ENCODE measurements at regions not wholly inside any gene's neighbourhood (a gene's known extent, or its start where the extent isn't known, plus 50 kb on each side); places are given as distances from the start of the nearest gene placed in this dataset.

DNA sequence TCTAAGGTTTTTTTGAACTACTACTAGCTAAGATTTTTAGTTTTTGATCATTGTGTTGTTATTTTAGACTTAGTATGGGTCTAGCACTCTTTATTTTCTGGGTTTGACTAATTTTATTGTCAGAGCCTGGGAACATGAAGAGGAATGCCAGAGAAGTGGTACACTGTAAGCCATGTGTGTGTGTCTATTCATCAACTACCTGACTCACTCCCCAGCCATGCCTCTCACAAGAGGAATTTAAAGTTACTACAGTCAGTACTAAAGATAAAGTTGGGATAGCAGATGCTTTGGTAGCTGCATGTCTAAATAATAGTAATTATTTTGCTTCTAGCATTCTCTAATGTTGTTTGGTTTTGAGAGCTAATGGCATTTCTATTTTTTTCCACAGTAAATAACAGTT, 264.8 kb downstream of the CSNK1G3 start:
- Histone ChIP-seq H3K36me3 (no peaks in the 10 kb centered on the region), H3K27me3 (no peaks in the 10 kb centered on the region), H3K4me1 (no peaks in the 10 kb centered on the region), H3K4me3 (no peak overlapping the region), H3K27ac (no peak overlapping the region), H3K9me3 (no peaks in the 10 kb centered on the region)
- TF ChIP-seq, protein P1, sequence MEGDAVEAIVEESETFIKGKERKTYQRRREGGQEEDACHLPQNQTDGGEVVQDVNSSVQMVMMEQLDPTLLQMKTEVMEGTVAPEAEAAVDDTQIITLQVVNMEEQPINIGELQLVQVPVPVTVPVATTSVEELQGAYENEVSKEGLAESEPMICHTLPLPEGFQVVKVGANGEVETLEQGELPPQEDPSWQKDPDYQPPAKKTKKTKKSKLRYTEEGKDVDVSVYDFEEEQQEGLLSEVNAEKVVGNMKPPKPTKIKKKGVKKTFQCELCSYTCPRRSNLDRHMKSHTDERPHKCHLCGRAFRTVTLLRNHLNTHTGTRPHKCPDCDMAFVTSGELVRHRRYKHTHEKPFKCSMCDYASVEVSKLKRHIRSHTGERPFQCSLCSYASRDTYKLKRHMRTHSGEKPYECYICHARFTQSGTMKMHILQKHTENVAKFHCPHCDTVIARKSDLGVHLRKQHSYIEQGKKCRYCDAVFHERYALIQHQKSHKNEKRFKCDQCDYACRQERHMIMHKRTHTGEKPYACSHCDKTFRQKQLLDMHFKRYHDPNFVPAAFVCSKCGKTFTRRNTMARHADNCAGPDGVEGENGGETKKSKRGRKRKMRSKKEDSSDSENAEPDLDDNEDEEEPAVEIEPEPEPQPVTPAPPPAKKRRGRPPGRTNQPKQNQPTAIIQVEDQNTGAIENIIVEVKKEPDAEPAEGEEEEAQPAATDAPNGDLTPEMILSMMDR (IDR thresholded peaks at IDR 0.05): no peak
- no peak for TF ChIP-seq POLR2A (IDR thresholded peaks at IDR 0.05)
- intact Hi-C loops (cut with DNase I; ENCODE audit: low total_unique reads): no loop called here
- no peak for DNase-seq

DNA sequence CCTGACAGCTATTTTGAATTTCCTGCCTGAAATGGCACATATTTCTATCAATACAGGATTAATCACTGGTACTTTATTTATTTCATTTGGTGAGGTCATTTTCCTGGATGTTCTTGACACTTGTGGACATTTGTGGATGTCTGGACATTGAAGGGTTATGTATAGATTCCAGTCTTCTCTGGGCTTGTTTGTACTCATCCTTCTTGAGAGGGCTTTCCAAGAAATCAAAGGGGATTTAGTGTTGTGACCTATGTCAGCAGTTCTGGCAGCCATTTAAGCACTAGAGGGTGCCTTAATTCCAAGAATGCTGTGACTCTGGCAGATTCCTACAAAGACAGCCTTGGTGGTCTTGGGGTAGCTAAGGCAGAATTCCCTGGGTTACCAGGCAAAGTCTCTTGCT, 259.7 kb downstream of the CSNK1G3 start:
- TF ChIP-seq POLR2A (IDR thresholded peaks at IDR 0.05): no peak
- TF ChIP-seq, protein P1 (IDR thresholded peaks at IDR 0.05): no peak
- no peak for DNase-seq
- no peak overlapping the region for H3K27ac ChIP-seq
- no peaks in the 10 kb centered on the region for H3K27me3 ChIP-seq
- H3K9me3 ChIP-seq: no peaks in the 10 kb centered on the region
- intact Hi-C loops (cut with DNase I; ENCODE audit: low total_unique reads): no loop called here
- H3K4me1 ChIP-seq: no peaks in the 10 kb centered on the region
- no peak overlapping the region for H3K4me3 ChIP-seq
- no peaks in the 10 kb centered on the region for H3K36me3 ChIP-seq

DNA sequence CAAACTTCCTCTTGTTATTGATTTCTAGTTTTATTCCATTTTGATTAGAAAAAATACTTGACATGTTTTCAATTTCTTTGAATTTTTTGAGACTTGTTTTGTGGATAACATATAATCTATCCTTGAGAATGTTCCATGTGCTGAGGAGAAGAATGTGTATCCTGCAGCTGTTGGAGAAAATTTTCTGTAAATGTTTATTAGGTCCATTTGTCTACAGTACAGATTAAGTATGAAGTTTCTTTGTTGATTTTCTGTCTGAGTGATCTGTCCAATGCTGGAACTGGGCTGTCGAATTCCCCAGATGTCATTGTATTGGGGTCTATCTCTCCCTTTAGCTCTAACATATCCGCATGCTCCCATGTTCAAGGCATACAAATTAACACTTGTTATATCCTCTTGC, 251.2 kb downstream of the CSNK1G3 start:
- Histone ChIP-seq H3K27ac (no peak overlapping the region), H3K36me3 (no peaks in the 10 kb centered on the region), H3K4me3 (no peak overlapping the region), H3K27me3 (no peaks in the 10 kb centered on the region), H3K9me3 (no peaks in the 10 kb centered on the region), H3K4me1 (no peaks in the 10 kb centered on the region)
- TF ChIP-seq POLR2A (IDR thresholded peaks at IDR 0.05): no peak
- TF ChIP-seq, protein P1 (IDR thresholded peaks at IDR 0.05): no peak
- no peak for DNase-seq
- intact Hi-C loops (cut with DNase I; ENCODE audit: low total_unique reads): no loop called here

DNA sequence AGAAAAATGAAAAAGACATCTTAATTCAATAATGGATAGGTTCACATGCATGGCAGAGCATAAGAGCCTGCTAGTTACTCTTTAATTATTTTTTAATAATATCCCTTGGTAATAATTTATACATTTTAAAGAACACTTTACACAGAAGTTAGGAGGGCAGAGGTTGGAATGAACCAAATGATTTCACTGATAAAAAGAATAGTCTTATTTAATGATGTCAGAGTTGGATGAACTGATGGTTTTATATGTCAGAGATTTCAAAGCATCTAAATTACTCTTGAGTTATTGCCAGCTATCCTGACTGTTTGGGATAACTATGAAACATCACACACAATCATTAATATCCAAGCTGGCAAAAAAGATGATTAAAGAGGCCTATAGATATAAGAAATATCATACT, 244.8 kb downstream of the CSNK1G3 start:
- H3K27ac ChIP-seq: no peak overlapping the region
- H3K27me3 ChIP-seq: no peaks in the 10 kb centered on the region
- TF ChIP-seq, protein P1 (IDR thresholded peaks at IDR 0.05): no peak
- TF ChIP-seq POLR2A (IDR thresholded peaks at IDR 0.05): no peak
- intact Hi-C loops (cut with DNase I; ENCODE audit: low total_unique reads): no loop called here
- no peak overlapping the region for H3K4me3 ChIP-seq
- H3K4me1 ChIP-seq: no peaks in the 10 kb centered on the region
- no peak for DNase-seq
- H3K36me3 ChIP-seq: no peaks in the 10 kb centered on the region
- no peaks in the 10 kb centered on the region for H3K9me3 ChIP-seq

DNA sequence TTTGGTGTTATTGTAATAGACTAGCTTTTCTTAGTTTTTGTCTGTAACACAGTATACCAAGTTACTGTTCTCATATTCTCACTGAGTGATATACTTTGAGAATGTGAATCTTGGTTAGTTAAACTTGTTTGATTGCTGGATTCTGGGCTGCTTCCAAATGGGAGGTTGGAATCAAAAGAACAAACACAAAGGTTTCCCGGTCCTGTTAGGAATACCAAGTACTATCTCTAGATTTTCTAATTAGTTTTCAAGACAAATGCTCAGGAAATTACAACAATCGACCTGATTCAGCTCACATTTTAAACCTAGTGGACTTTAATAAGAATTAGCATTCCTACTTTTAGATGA, 244.3 kb downstream of the CSNK1G3 start:
- H3K36me3 ChIP-seq: no peaks in the 10 kb centered on the region
- TF ChIP-seq POLR2A (IDR thresholded peaks at IDR 0.05): no peak
- TF ChIP-seq, protein P1 (IDR thresholded peaks at IDR 0.05): no peak
- no peak for DNase-seq
- intact Hi-C loops (cut with DNase I; ENCODE audit: low total_unique reads): no loop called here
- no peak overlapping the region for H3K4me3 ChIP-seq
- H3K27me3 ChIP-seq: no peaks in the 10 kb centered on the region
- H3K9me3 ChIP-seq: no peaks in the 10 kb centered on the region
- H3K4me1 ChIP-seq: no peaks in the 10 kb centered on the region
- no peak overlapping the region for H3K27ac ChIP-seq

All from uterus (tissue), 3 donors.